ENCODE measurements at regions not wholly inside any gene's neighbourhood (a gene's known extent, or its start where the extent isn't known, plus 50 kb on each side); places are given as distances from the start of the nearest gene placed in this dataset.

- TF ChIP-seq CTCF (IDR thresholded peaks at IDR 0.05; ENCODE audit: borderline replicate concordance, extremely low read depth, low read length, poor library complexity, severe bottlenecking), result no peak
- no peak for TF ChIP-seq EZH2 (IDR thresholded peaks at IDR 0.05; ENCODE audit: borderline replicate concordance, low read depth, low read length, severe bottlenecking)
These were observed 61.4 kb upstream of the SLITRK1 start for GRCh38 chr13:83943530-83944279.
